ENCODE measurements at regions not wholly inside any gene's neighbourhood (a gene's known extent, or its start where the extent isn't known, plus 50 kb on each side); places are given as distances from the start of the nearest gene placed in this dataset.

DNA sequence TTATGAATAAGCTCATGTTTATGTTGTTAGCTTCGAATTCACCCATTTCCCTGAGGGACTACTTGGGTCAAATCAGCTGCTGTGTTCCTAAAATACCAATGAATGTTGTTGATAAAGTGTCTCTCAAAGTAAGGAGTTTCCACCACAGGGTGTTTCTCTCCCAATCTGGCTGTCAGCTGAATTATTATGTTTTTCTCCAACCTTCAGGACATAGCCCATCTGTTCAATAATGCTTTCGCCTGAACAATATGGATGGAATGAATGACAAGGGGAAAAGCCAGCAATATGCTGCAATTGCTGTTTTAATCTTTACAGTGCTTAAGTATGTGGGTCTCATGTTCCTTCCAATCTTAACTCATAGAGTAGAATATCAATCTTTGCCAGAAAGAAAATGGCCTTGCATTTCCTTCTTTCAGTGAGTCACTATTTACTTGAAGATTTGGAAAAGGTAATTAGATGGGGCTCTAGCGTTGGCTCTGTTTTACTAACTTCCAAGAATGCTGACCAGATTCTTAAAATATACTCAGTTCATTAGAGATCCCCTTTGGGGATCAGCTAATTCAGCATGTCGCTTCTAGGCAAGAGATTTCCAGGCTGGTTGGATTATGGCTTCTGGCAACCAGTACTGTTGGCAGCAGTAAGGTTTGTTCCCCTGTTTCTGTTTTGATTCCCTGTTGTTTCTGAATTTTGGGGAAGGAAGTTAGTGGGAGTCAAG is 410.5 kb downstream of the PPP3CA start:
- TF ChIP-seq, protein P1, sequence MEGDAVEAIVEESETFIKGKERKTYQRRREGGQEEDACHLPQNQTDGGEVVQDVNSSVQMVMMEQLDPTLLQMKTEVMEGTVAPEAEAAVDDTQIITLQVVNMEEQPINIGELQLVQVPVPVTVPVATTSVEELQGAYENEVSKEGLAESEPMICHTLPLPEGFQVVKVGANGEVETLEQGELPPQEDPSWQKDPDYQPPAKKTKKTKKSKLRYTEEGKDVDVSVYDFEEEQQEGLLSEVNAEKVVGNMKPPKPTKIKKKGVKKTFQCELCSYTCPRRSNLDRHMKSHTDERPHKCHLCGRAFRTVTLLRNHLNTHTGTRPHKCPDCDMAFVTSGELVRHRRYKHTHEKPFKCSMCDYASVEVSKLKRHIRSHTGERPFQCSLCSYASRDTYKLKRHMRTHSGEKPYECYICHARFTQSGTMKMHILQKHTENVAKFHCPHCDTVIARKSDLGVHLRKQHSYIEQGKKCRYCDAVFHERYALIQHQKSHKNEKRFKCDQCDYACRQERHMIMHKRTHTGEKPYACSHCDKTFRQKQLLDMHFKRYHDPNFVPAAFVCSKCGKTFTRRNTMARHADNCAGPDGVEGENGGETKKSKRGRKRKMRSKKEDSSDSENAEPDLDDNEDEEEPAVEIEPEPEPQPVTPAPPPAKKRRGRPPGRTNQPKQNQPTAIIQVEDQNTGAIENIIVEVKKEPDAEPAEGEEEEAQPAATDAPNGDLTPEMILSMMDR (IDR thresholded peaks at IDR 0.05) = no peak
- TF ChIP-seq, protein P2, sequence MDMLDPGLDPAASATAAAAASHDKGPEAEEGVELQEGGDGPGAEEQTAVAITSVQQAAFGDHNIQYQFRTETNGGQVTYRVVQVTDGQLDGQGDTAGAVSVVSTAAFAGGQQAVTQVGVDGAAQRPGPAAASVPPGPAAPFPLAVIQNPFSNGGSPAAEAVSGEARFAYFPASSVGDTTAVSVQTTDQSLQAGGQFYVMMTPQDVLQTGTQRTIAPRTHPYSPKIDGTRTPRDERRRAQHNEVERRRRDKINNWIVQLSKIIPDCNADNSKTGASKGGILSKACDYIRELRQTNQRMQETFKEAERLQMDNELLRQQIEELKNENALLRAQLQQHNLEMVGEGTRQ (IDR thresholded peaks at IDR 0.05; ENCODE audit: borderline replicate concordance, low read depth, low read length) = no peak
- TF ChIP-seq, protein P3, sequence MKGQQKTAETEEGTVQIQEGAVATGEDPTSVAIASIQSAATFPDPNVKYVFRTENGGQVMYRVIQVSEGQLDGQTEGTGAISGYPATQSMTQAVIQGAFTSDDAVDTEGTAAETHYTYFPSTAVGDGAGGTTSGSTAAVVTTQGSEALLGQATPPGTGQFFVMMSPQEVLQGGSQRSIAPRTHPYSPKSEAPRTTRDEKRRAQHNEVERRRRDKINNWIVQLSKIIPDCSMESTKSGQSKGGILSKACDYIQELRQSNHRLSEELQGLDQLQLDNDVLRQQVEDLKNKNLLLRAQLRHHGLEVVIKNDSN (IDR thresholded peaks at IDR 0.05; ENCODE audit: borderline replicate concordance, low read depth) = no peak
- TF ChIP-seq EP300 (IDR thresholded peaks at IDR 0.05; ENCODE audit: borderline replicate concordance in 1 of 2, low read depth in 1 of 2, low read length in 1 of 2) = no peak
- no peak for TF ChIP-seq RXRA (IDR thresholded peaks at IDR 0.05; ENCODE audit: borderline replicate concordance, low read depth)
- no peak for TF ChIP-seq EZH2phosphoT487 (IDR thresholded peaks at IDR 0.05; ENCODE audit: borderline replicate concordance, low read depth)
- TF ChIP-seq, protein P4, sequence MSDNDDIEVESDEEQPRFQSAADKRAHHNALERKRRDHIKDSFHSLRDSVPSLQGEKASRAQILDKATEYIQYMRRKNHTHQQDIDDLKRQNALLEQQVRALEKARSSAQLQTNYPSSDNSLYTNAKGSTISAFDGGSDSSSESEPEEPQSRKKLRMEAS (IDR thresholded peaks at IDR 0.05; ENCODE audit: low read depth) = no peak
- no peak for TF ChIP-seq YY1 (IDR thresholded peaks at IDR 0.05; ENCODE audit: low read depth)
- no peak for TF ChIP-seq TAF1 (IDR thresholded peaks at IDR 0.05; ENCODE audit: borderline replicate concordance, low read depth, low read length)
- no peak for TF ChIP-seq MEF2A (IDR thresholded peaks at IDR 0.05; ENCODE audit: borderline replicate concordance, low read depth)
- TF ChIP-seq, protein P5, sequence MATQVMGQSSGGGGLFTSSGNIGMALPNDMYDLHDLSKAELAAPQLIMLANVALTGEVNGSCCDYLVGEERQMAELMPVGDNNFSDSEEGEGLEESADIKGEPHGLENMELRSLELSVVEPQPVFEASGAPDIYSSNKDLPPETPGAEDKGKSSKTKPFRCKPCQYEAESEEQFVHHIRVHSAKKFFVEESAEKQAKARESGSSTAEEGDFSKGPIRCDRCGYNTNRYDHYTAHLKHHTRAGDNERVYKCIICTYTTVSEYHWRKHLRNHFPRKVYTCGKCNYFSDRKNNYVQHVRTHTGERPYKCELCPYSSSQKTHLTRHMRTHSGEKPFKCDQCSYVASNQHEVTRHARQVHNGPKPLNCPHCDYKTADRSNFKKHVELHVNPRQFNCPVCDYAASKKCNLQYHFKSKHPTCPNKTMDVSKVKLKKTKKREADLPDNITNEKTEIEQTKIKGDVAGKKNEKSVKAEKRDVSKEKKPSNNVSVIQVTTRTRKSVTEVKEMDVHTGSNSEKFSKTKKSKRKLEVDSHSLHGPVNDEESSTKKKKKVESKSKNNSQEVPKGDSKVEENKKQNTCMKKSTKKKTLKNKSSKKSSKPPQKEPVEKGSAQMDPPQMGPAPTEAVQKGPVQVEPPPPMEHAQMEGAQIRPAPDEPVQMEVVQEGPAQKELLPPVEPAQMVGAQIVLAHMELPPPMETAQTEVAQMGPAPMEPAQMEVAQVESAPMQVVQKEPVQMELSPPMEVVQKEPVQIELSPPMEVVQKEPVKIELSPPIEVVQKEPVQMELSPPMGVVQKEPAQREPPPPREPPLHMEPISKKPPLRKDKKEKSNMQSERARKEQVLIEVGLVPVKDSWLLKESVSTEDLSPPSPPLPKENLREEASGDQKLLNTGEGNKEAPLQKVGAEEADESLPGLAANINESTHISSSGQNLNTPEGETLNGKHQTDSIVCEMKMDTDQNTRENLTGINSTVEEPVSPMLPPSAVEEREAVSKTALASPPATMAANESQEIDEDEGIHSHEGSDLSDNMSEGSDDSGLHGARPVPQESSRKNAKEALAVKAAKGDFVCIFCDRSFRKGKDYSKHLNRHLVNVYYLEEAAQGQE (IDR thresholded peaks at IDR 0.05; ENCODE audit: low read depth, low read length) = no peak
- TF ChIP-seq, protein P6, sequence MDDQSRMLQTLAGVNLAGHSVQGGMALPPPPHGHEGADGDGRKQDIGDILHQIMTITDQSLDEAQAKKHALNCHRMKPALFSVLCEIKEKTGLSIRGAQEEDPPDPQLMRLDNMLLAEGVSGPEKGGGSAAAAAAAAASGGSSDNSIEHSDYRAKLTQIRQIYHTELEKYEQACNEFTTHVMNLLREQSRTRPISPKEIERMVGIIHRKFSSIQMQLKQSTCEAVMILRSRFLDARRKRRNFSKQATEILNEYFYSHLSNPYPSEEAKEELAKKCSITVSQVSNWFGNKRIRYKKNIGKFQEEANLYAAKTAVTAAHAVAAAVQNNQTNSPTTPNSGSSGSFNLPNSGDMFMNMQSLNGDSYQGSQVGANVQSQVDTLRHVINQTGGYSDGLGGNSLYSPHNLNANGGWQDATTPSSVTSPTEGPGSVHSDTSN (IDR thresholded peaks at IDR 0.05) = no peak
- no peak for TF ChIP-seq POLR2AphosphoS5 (IDR thresholded peaks at IDR 0.05; ENCODE audit: low read depth, low read length)

All from SK-N-SH (cell line).